Kidney capillary endothelial cell (primary cell): ENCODE measurements at regions not wholly inside any gene's neighbourhood (a gene's known extent, or its start where the extent isn't known, plus 50 kb on each side); places are given as distances from the start of the nearest gene placed in this dataset.
"Not testable (repeated sequence)": the region's sequence is repeated elsewhere in the genome, so short reads cannot be mapped to it uniquely, and the experiment has no call there.

ENCODE experiments used
- DNase-seq: peaks from one replicate; pipeline ENCODE4 v3.0.0-alpha.2; 2018; ENCODE audit warnings: low spot score

GRCh38 chr20:30393523-30393922, 863.9 kb upstream of the DEFB115 start:
- DNase-seq: not testable (repeated sequence)

GRCh38 chr20:30397111-30397510, 860.4 kb upstream of the DEFB115 start:
- not testable (repeated sequence) for DNase-seq

GRCh38 chr20:30405061-30405460, 852.4 kb upstream of the DEFB115 start:
- DNase-seq: not testable (repeated sequence)

- DNase-seq: not testable (repeated sequence)
These were observed 851.9 kb upstream of the DEFB115 start for GRCh38 chr20:30405585-30405984.

- not testable (repeated sequence) for DNase-seq
These were observed 851.1 kb upstream of the DEFB115 start for GRCh38 chr20:30406370-30406769.

GRCh38 chr20:30412972-30413371, 844.5 kb upstream of the DEFB115 start:
- DNase-seq: no peak

GRCh38 chr20:30417387-30417786, 840.1 kb upstream of the DEFB115 start:
- not testable (repeated sequence) for DNase-seq

- not testable (repeated sequence) for DNase-seq
These were observed 839.1 kb upstream of the DEFB115 start for GRCh38 chr20:30418378-30418777.

GRCh38 chr20:30419466-30419865, 838.0 kb upstream of the DEFB115 start:
- DNase-seq: no peak

- not testable (repeated sequence) for DNase-seq
These were observed 837.5 kb upstream of the DEFB115 start for GRCh38 chr20:30419871-30420420.
